ENCODE measurements at regions not wholly inside any gene's neighbourhood (a gene's known extent, or its start where the extent isn't known, plus 50 kb on each side); places are given as distances from the start of the nearest gene placed in this dataset.

DNA sequence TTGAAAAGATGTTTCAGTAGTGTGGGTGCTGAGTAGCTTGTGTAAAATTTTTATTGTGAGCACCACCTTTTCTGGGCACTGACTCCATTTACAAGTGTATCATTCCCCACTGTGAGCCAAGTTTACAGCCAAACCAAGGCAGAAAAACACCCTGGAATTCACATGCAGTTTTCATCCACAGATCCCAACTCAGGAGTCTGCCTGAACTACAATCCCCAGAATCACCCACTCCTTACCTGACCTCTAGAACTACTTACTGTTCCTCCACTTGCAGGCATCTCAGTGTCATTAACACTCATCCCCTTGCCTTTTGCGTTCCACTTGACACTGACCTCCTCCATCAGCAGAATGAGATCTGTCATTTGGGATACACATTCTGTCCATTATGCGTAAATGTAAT lies 2042.6 kb upstream of the CDH6 start:
- TF ChIP-seq, protein P1, sequence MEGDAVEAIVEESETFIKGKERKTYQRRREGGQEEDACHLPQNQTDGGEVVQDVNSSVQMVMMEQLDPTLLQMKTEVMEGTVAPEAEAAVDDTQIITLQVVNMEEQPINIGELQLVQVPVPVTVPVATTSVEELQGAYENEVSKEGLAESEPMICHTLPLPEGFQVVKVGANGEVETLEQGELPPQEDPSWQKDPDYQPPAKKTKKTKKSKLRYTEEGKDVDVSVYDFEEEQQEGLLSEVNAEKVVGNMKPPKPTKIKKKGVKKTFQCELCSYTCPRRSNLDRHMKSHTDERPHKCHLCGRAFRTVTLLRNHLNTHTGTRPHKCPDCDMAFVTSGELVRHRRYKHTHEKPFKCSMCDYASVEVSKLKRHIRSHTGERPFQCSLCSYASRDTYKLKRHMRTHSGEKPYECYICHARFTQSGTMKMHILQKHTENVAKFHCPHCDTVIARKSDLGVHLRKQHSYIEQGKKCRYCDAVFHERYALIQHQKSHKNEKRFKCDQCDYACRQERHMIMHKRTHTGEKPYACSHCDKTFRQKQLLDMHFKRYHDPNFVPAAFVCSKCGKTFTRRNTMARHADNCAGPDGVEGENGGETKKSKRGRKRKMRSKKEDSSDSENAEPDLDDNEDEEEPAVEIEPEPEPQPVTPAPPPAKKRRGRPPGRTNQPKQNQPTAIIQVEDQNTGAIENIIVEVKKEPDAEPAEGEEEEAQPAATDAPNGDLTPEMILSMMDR (IDR thresholded peaks at IDR 0.05; ENCODE audit: low read depth, low read length), result no peak
- TF ChIP-seq EZH2phosphoT487 (IDR thresholded peaks at IDR 0.05; ENCODE audit: low read depth), result no peak

Measured in OCI-LY3 (cell line).